ENCODE measurements at regions not wholly inside any gene's neighbourhood (a gene's known extent, or its start where the extent isn't known, plus 50 kb on each side); places are given as distances from the start of the nearest gene placed in this dataset.

- DNase-seq (ENCODE audit: low spot score), result no peak
These were observed 309.6 kb upstream of the EDNRB start for GRCh38 chr13:78228211-78228610.

DNA sequence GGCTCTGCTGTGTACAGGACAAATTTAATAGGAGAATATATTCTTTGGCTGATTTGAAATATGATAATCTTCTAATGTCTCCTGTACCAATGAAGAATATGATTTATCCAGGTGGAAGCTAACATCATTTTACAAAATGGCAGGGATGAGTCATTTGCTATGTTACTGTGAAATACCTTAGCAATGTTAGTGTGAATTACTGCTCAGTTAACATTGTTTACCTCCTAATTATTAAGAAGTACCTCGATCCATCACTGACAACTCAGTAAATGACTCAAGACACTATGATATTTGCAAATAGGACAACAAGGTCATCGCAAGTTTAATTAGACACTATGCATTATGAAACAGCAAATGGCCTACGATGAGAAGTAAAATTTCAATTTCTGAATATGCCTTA, 309.1 kb upstream of the EDNRB start:
- DNase-seq (ENCODE audit: low spot score), result no peak

DNA sequence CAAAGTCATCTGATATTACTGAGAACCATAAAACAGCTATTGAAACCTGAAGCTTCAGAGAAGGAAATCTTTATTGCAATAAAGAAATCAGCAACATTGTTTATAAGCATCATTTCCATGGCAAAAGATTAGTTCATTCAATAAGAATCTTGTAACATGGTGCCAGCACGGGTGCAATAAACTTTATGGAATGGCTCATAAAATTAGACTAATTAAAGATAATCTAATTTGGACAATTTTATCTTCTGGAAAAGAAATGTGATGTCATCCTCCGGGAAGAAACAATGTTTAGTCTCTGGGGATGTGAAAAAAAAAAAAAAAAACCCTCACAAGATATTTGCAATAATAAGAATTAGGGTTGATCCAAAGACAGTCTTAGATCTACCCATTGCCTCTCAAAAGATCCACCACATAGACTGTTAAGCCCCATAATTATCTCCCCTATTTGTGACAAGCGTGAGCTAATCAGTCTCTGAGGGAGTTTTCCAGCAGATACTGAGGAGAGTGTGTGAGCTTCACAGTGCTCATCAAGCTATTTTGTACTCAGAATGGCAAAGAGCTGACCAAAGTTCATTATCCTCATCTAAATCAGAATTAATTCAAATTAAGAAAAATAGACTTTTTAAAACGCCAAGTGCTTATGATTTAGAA, 297.0 kb upstream of the EDNRB start:
- peak; percentile 37 for DNase-seq (ENCODE audit: low spot score)

DNA sequence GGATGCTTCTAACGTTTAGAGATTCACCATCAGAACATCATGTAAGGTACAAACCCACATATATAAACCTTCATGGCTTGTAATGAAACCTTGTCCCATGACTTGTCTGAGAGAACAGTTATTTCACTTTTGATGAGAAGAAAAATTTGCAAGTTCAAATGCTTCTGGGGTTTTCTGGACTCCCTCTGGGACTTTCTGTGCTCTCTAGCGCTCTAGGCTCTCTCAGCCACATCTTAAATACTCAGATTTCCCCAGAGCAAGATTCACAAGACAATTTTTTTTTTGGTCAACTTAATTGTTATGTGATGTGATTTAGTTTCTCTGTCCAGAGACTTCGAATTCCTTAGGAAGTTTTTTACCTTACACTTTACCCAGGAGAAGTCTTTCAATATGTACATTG, 282.8 kb upstream of the EDNRB start:
- DNase-seq (ENCODE audit: low spot score), result no peak

- DNase-seq (ENCODE audit: low spot score), result no peak
These were observed 280.2 kb upstream of the EDNRB start for GRCh38 chr13:78198821-78199220.

DNA sequence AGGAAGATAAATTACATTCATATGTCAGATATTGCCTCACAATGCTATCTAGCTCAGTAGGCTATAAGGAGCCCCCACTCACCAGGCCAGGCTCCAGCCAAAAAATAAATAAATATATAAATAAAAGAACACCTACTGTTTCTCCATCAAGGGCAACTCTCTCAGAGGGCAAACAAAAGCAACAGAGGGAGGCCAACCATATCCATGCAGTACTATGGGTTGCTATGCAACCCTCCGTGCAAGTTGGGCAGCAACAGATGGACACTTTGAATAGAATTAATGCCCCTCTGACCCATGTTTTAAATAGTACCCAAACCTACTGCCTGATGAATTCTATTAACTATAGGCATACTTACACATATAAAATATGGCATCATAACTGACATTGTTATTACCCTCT, 279.8 kb upstream of the EDNRB start:
- no peak for DNase-seq (ENCODE audit: low spot score)

DNA sequence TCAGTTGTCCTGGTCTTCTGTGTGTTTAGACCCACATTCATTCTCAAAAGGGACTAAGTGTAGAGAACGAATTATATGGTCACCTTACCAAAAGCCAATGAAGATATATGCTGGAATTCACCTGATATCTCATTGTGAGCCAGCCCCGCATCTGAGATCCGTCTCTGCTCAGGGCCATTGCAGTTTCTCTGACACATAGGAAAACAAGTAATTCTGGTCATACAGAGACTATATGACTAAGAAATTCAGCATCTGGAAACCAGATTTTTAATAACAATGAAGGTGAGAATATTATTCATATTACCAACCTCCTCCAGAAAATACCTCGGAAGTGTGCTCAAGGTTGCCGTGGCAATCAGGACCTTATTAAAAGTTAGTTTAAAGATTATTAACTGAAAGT, 278.6 kb upstream of the EDNRB start:
- no peak for DNase-seq (ENCODE audit: low spot score)

- DNase-seq (ENCODE audit: low spot score), result no peak
These were observed 276.4 kb upstream of the EDNRB start for GRCh38 chr13:78194904-78195639.

- no peak for DNase-seq (ENCODE audit: low spot score)
These were observed 275.2 kb upstream of the EDNRB start for GRCh38 chr13:78193846-78194245.

- DNase-seq (ENCODE audit: low spot score), result no peak
These were observed 274.1 kb upstream of the EDNRB start for GRCh38 chr13:78192716-78193115.

DNA sequence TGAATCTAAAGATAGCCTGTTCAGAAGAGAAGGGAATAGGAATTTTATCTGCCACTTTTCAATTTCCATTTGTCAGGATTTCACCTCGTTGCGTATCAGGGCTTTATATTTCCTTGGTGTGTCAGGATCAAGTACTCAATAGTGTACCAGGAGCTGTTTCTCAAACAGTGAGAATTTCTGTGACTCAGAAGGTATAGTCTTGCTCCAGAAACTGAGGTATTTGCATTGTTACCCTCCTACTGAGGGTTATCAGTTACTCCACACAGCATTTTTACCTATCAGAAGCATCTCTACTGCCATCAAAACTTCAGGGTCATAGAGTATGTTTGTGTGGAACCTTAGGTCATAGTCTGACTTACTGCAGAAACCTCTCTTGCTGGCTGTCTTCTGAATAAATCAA, 271.7 kb upstream of the EDNRB start:
- no peak for DNase-seq (ENCODE audit: low spot score)

GRCh38 chr13:78187781-78188180, 269.1 kb upstream of the EDNRB start:
- DNase-seq (ENCODE audit: low spot score), result no peak

GRCh38 chr13:78185700-78186099, 267.1 kb upstream of the EDNRB start:
- no peak for DNase-seq (ENCODE audit: low spot score)

GRCh38 chr13:78183732-78184131, 265.1 kb upstream of the EDNRB start:
- DNase-seq (ENCODE audit: low spot score), result no peak

DNA sequence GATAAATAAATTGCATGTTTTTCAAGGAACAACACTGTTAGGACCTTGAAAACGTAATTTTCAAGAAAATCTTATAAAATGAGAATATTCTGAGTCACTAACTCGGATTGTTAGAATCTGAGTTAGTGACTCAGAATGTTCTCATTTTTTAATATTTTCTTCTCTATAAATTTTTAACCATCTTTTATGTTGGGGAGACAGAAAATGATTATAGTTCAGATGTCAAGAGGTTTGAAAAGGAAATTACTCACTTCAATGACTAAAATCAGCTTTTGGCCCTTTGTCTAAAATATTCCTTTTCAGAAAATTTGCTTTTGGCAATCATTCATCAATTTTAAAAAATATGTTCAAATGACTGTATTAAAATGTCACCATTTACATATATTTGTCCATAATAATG, 264.2 kb upstream of the EDNRB start:
- DNase-seq (ENCODE audit: low spot score), result no peak

DNA sequence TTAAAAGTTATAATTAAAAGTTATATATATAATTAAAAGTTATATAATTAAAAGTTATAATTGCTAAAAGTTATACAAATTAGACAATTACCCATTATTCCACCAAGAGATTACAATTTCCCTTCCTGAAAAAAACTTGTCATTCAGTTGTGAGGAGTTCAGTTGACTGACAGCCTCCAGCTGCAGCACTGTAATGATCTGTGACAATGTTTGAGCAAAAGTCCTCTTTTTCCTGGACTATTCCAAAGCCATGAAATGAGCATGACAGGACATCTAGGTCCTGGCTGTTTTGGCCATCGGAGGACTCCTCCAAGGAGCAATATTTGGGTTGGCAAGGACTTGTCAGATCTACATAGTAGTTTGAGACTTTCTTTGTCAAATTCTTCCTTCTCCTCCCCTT, 258.7 kb upstream of the EDNRB start:
- no peak for DNase-seq (ENCODE audit: low spot score)

GRCh38 chr13:78176880-78177279, 258.2 kb upstream of the EDNRB start:
- no peak for DNase-seq (ENCODE audit: low spot score)

GRCh38 chr13:78169386-78169785, 250.8 kb upstream of the EDNRB start:
- no peak for DNase-seq (ENCODE audit: low spot score)

- no peak for DNase-seq (ENCODE audit: low spot score)
These were observed 250.3 kb upstream of the EDNRB start for GRCh38 chr13:78168981-78169380.

DNA sequence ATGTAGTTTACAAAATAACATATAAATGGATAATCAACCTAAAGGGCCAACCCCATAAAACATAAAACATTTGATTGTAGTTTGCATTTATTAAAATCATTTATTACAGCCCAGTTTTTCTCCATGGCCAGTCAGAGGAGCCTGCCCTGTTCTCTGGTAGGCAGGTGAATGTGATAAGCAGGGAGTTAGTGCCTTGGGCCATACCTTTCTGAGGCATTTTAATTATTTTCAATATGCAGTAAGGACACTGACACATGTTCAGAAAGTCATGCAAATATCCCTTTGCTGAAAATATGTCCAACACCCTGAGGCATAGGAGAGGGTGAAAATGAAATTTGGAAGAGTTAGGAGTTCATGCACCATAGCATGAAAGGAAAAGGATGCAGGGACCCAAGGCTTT, 242.6 kb upstream of the EDNRB start:
- DNase-seq (ENCODE audit: low spot score), result no peak

DNA sequence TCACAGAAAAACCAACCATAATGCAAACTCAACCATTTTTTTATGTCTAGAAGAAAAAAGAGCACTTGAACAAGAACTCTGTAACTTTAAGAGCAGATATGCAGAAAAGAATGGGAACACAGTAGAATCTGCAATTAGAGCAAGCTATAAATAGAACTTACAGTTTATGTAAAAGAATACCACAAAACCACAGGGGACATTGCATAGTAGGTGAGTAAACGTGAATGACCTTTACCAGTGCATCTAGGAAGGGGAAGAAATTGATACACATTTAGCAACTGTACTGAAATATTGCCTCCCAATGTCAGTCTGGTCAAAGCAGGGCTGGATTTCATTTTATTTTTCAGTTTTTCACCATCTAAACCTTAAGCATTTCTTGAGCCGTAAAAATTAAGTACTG, 242.2 kb upstream of the EDNRB start:
- DNase-seq (ENCODE audit: low spot score), result no peak

DNA sequence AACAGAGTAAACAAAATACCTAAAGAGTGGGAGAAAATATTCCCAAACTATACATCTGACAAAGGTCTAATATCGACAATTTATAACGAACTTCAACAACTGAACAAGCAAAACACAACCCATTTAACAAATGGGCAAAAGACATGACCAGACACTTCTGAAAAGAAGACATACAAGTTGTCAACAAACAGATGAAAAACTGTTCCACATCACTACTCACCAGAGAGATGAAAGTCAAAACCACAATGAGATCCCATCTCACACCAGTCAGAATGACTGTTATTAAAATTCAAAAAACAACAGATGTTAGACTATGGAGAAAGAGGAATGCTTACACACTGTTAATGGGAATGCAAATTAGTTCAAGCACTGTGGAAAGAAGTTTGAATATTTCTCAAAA, 233.8 kb upstream of the EDNRB start:
- DNase-seq (ENCODE audit: low spot score), result no peak

GRCh38 chr13:78147905-78148304, 229.3 kb upstream of the EDNRB start:
- DNase-seq (ENCODE audit: low spot score), result no peak

DNA sequence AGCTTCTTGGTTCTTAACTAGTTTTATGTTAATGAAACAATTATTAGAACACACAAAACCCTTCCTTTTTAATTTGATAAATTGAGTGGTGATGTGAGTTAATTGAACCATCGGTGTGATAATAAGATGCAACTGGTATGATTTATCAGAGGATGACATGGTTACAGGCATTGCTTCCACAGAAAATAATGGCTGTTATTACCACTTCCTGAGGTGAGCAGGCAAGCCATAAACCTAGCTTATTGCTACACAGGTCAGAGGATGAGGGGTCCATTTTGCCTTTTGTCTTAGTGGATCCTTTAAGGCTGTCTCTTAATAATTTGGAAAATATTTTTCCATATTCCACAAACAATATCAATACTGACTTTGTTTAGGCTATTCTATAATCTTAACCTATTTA, 226.6 kb upstream of the EDNRB start:
- DNase-seq (ENCODE audit: low spot score), result no peak
